GM21786 (cell line): ENCODE measurements at regions not wholly inside any gene's neighbourhood (a gene's known extent, or its start where the extent isn't known, plus 50 kb on each side); places are given as distances from the start of the nearest gene placed in this dataset.
A peak's percentile ranks its signal among the peaks of the same experiment; 100 is the strongest.

Experiments
- ATAC-seq: cut with Tn5 transposase; IDR thresholded peaks from one replicate; pipeline ENCODE4 v1.9.1; 2021; ENCODE audit not compliant: unreplicated experiment

GRCh38 chr3:36257158-36257852 lies 123.0 kb upstream of the STAC start:
- no peak for ATAC-seq

- no peak for ATAC-seq
These were observed 121.9 kb upstream of the STAC start for GRCh38 chr3:36258421-36258820.

DNA sequence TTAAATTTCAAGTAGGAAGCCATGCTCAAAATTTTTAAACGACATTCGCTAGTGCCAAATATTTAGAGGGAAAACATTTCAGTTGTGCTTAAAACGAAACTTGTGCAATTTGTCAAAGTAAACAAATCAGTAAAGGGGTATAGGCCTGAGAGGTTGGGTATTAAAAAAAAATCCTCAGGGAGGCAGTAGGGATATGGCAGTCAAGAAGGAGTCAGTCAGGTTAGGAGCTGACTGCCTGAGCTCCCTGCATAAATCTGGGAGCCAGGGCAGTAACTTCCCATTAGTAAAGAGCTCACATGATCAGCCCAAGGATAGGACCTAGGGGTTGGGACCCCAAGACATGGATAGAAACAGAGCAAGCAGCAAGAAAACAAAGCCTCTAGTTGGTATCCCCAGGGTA lies 120.7 kb upstream of the STAC start:
- ATAC-seq: no peak

DNA sequence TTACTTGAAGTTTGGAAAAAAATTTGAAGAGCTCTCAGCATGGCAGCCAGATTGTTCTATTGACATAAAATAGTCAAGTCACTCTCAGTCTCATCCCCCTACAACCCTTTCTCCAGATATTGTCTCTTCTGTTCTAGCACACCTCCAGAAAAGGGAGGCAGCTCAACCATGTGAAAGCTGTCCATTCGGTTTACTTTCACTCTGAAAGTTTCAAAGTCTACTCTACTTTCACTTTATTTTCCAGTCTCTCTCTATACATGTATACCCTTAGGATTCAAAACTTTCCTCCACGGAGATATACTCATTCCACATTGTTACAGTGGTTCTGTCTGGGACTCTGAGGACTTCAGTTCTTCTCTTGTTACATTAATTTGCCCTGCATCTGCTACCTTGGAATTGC lies 111.0 kb upstream of the STAC start:
- no peak for ATAC-seq

DNA sequence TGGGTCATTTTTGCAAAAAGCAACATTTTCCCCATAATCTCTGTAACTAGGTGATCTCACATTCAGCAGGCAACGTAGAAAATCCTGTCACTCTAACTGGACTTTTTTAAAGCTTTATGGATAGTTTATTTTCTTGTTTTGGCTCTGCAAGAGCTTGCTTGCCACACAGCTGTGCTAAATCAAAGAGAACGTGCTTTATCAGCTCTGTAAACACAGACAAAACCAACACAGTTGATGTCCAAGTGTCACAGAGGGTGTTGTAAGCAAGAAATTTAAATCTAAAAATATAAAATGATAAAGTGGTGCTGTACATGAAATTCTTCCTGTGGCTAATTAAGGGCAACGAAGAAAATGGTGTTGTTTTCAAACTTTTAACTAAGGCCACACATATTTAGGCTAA lies 97.5 kb upstream of the STAC start:
- ATAC-seq: no peak

DNA sequence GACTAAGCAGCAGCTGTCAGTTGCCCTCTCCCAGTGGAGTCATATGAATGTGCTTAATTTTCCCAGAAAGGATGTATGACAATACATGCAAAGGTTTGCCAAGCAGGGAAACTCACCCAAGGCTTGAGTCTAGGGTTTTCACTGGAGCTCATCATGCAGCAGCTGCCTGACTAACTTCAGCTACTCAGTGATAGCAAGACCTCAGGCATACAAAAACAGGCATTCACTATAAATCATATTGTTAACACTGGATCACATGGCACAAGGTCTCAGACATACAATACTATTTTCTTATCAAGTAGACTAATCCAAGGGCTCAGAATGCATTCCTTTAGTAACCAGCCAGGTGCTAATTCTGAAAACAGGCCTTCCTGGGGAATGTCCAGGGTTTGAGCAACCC lies 85.0 kb upstream of the STAC start:
- ATAC-seq: no peak

GRCh38 chr3:36297195-36297594 lies 83.1 kb upstream of the STAC start:
- no peak for ATAC-seq

GRCh38 chr3:36298188-36298587 lies 82.1 kb upstream of the STAC start:
- no peak for ATAC-seq

DNA sequence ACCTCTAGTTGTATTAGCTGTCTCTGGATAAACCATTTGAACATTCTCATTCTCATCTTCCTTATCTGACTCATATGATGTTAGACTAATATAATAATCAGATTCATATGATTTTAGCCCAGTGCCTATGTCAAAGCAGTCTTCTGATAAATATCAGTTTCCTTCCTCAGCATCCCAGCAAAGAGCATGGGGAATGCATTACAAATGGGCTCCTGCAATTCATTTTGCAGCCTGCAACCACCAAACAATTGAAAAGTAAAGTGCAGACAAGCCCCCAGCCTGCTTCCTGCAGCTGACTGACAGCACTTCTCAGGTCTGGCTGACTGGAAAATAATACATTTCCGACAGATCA lies 78.2 kb upstream of the STAC start:
- no peak for ATAC-seq

GRCh38 chr3:36302626-36303025 lies 77.7 kb upstream of the STAC start:
- ATAC-seq: no peak

DNA sequence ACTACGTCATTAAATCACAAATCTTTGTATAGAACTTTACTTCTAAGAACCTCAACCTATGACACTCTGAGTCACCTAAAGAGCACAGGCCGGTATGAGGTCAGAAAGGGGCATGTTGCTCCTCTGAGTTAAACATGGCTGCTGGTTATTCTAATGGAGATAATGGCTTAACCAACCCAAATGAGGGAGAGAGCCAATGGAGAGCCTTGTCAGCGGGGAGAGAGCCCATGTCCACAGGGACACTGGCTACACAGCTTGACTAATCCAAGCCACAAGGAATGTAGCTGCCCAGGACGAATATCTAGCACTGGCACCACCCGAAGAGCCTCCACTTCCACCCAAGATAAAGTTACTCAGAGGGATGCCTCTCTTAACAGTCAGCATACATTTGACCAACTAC lies 77.0 kb upstream of the STAC start:
- no peak for ATAC-seq

DNA sequence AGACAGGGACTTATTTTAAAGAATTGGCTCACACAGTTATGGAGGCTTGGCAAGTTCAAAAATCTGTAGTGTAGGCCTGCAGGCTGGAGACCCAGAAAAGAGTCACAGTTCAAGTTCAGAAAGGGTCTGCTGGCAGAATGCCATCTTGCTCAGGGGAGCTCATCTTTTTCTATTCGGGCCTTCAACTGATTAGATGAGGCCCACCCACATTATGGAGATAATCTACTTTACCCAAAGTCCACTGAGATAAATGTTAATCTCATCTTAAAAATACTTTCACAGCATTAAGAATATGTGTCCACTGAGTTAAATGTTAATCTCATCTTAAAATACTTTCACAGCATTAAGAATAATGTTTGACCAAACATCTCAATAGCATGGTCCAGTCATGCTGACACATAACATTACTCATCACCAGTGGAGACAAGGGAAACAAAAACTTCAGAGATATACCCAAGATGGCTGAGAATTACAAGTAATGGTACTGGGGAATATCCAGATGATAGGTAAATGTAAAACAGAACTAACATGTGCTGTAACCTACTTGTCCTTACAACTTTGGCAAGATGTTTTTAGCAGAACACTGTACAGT lies 74.3 kb upstream of the STAC start:
- ATAC-seq: no peak

DNA sequence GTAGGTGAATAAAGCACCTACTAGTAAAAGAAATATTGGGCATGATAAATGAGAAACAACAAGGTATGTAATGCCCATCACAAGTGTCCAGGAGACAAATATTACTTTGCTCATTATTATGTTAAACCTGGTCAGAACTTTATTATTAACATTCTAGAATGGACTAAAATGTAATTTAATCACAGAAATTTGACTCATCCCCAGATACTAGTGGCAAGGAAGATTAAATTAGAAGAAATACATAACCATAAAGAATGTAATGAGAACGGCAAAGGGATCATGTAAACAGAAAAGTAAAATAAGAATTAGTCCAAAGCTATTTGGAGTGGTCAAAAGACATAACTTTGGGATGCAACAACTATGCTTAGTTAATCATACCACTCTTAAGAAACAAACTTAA lies 71.2 kb upstream of the STAC start:
- no peak for ATAC-seq

DNA sequence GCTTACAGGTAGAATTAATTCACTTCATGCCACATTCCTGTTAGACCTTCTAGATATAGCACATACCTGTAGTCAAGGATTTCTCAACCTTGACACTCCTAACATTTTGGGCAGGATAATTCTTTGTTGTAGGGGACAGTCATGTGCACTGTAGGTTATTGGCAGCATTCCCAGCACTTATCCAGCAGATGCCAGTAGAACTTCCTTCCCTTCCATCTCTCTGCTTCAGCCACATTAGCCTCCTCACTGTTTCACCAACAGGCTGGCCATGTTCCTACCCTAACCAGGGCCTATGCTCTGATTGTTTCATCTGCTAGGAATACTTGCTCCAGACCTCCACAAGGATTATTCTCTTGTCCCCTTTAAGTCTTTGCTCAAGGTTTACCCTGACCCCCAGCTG lies 68.0 kb upstream of the STAC start:
- ATAC-seq: no peak

GRCh38 chr3:36317915-36318314 lies 62.4 kb upstream of the STAC start:
- peak; percentile 83 for ATAC-seq

DNA sequence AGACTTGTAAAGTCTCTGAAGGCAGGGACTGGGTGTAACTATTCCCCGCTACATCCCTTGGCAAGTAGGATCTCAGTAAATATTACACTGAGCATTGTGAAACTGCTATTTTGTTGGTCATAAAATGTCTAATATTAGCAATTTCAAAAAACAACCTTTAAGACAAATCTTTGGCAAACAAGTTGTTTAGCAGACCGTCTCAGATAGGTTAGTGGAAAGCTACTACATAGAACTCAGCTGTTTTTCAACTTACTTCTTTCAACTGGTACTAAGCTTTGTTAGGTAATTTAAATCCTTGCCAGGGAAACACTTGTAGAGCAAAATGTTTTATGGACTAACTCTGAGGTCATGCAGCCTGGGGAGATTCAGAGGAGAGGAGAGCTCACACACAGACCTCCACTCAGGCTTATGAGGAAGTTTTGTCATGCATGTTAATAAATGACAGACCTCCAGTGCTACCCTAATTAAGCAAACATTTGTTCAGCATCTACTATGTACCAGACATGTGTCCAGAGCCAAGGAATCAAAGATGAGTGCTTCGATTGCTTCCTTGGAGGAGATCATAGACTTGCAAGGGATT lies 61.6 kb upstream of the STAC start:
- no peak for ATAC-seq

GRCh38 chr3:36319680-36320079 lies 60.6 kb upstream of the STAC start:
- no peak for ATAC-seq
